ENCODE measurements at regions not wholly inside any gene's neighbourhood (a gene's known extent, or its start where the extent isn't known, plus 50 kb on each side); places are given as distances from the start of the nearest gene placed in this dataset.

GRCh38 chr7:4566714-4567113, 115.4 kb upstream of the FOXK1 start:
- TF ChIP-seq CTCF (IDR thresholded peaks at IDR 0.05) (no peak), POLR2A (IDR thresholded peaks at IDR 0.05) (no peak)

Data from esophagus squamous epithelium (tissue), 4 donors.